Right lobe of liver (tissue), 4 donors: ENCODE measurements at regions not wholly inside any gene's neighbourhood (a gene's known extent, or its start where the extent isn't known, plus 50 kb on each side); places are given as distances from the start of the nearest gene placed in this dataset.

ENCODE experiments used
- CTCF ChIP-seq, 4 donors: fragments of 200-600 bp in 3 of 4; fragments of 450-650 bp in 1 of 4; IDR thresholded peaks; one replicate each; pipeline versions ENCODE4 v1.5.1 to v1.8.0; 2016 to 2022; ENCODE audit warnings: antibody characterized with exemption in 4 of 4, mild to moderate bottlenecking in 2 of 4
- POLR2A ChIP-seq: fragments of 450-650 bp; IDR thresholded peaks from one replicate; pipeline ENCODE4 v1.6.1; 2017; ENCODE audit warnings: antibody characterized with exemption, mild to moderate bottlenecking
- donor health status: DM: no; HTN: no; CAD: no.
- donor health status: DM: no; HTN: no; CAD: no.
- donor health status: DM: no; HTN: yes; CAD: no.

GRCh38 chr9:71250581-71250980 lies 129.2 kb upstream of the TRPM3 start:
- TF ChIP-seq CTCF (IDR thresholded peaks at IDR 0.05) (no peak), POLR2A (no peak)
